GM19467 (cell line): ENCODE measurements at regions not wholly inside any gene's neighbourhood (a gene's known extent, or its start where the extent isn't known, plus 50 kb on each side); places are given as distances from the start of the nearest gene placed in this dataset.
"Not testable (repeated sequence)": the region's sequence is repeated elsewhere in the genome, so short reads cannot be mapped to it uniquely, and the experiment has no call there.

Experiments used
- ATAC-seq: cut with Tn5 transposase; IDR thresholded peaks from one replicate; pipeline ENCODE4 v1.9.1; 2021; ENCODE audit warnings: mild to moderate bottlenecking, moderate library complexity; ENCODE audit not compliant: unreplicated experiment

GRCh38 chr5:152607401-152608160 is 202.5 kb upstream of the NMUR2 start:
- ATAC-seq, result no peak

- no peak for ATAC-seq
Measured at GRCh38 chr5:152608458-152608857, 203.4 kb upstream of the NMUR2 start.

GRCh38 chr5:152619756-152620155 is 214.7 kb upstream of the NMUR2 start:
- no peak for ATAC-seq

- ATAC-seq, result no peak
Measured at GRCh38 chr5:152622628-152623027, 217.5 kb upstream of the NMUR2 start.

- no peak for ATAC-seq
Measured at GRCh38 chr5:152623951-152624350, 218.9 kb upstream of the NMUR2 start.

- no peak for ATAC-seq
Measured at GRCh38 chr5:152625696-152626095, 220.6 kb upstream of the NMUR2 start.

GRCh38 chr5:152631221-152631620 is 226.1 kb upstream of the NMUR2 start:
- no peak for ATAC-seq

- ATAC-seq, result no peak
Measured at GRCh38 chr5:152632360-152632759, 227.3 kb upstream of the NMUR2 start.

- ATAC-seq, result no peak
Measured at GRCh38 chr5:152634586-152634985, 229.5 kb upstream of the NMUR2 start.

GRCh38 chr5:152638996-152639552 is 234.0 kb upstream of the NMUR2 start:
- ATAC-seq, result no peak

GRCh38 chr5:152641970-152642805 is 237.1 kb upstream of the NMUR2 start:
- ATAC-seq, result no peak

- no peak for ATAC-seq
Measured at GRCh38 chr5:152642880-152643279, 237.8 kb upstream of the NMUR2 start.

GRCh38 chr5:152644029-152644728 is 239.1 kb upstream of the NMUR2 start:
- no peak for ATAC-seq

- no peak for ATAC-seq
Measured at GRCh38 chr5:152649609-152650008, 244.5 kb upstream of the NMUR2 start.

- no peak for ATAC-seq
Measured at GRCh38 chr5:152650413-152650812, 245.3 kb upstream of the NMUR2 start.

- not testable (repeated sequence) for ATAC-seq
Measured at GRCh38 chr5:152659470-152659869, 254.4 kb upstream of the NMUR2 start.

GRCh38 chr5:152673601-152674000 is 268.5 kb upstream of the NMUR2 start:
- no peak for ATAC-seq

- ATAC-seq, result no peak
Measured at GRCh38 chr5:152674403-152674802, 269.3 kb upstream of the NMUR2 start.

- no peak for ATAC-seq
Measured at GRCh38 chr5:152676196-152676595, 271.1 kb upstream of the NMUR2 start.

- no peak for ATAC-seq
Measured at GRCh38 chr5:152683205-152683604, 278.1 kb upstream of the NMUR2 start.

- no peak for ATAC-seq
Measured at GRCh38 chr5:152686931-152687330, 281.9 kb upstream of the NMUR2 start.
